ENCODE measurements at regions not wholly inside any gene's neighbourhood (a gene's known extent, or its start where the extent isn't known, plus 50 kb on each side); places are given as distances from the start of the nearest gene placed in this dataset.

GRCh38 chr13:107447591-107447990 is 767.7 kb downstream of the LIG4 start:
- Histone ChIP-seq H2AFZ (ENCODE audit: low read length) (no peak overlapping the region), H3K4me2 (ENCODE audit: low read length) (no peak overlapping the region), H3K4me3 (ENCODE audit: low read length) (no peak overlapping the region), H3K27me3 (ENCODE audit: low read length) (no peaks in the 10 kb centered on the region), H3K9me3 (ENCODE audit: low read length) (no peaks in the 10 kb centered on the region), H3K36me3 (ENCODE audit: low read depth, low read length) (no peaks in the 10 kb centered on the region), H3K9me2 (replicated peaks; ENCODE audit: low read length) (no peaks in the 10 kb centered on the region), H3F3A (ENCODE audit: low read length, unreplicated experiment) (no peaks in the 10 kb centered on the region), H3K9ac (ENCODE audit: low read length) (no peak overlapping the region), H4K20me1 (ENCODE audit: low read length) (no peaks in the 10 kb centered on the region), H3K27ac (ENCODE audit: low read length) (no peak overlapping the region), H3K4me1 (ENCODE audit: insufficient read depth, low read length) (peaks cover 4% of the 10 kb centered on the region; the same call in 1 of the 2 replicates), H3K79me2 (ENCODE audit: low read length) (no peaks in the 10 kb centered on the region)
- no TSS peak for BruUV-seq (replicated peaks)
- ChIA-PET CTCF (no interaction called here), POLR2A (ENCODE audit: unreplicated experiment) (no interaction called here)
- TF ChIP-seq EZH2phosphoT487 (IDR thresholded peaks at IDR 0.05; ENCODE audit: borderline replicate concordance, low read length) (no peak), CTCF (conservative IDR thresholded peaks at IDR 0.05; ENCODE audit: low read depth, low read length) (no peak), EZH2 (IDR thresholded peaks at IDR 0.05; ENCODE audit: low read length, unreplicated experiment) (no peak)
- ATAC-seq (no peak), DNase-seq (no peak)
- intact Hi-C loops (cut with micrococcal nuclease), result no loop called here

GRCh38 chr13:107441279-107441678 is 774.1 kb downstream of the LIG4 start:
- CTCF ChIA-PET, result no interaction called here
- Histone ChIP-seq H3K4me2 (ENCODE audit: low read length) (no peak overlapping the region), H3K79me2 (ENCODE audit: low read length) (no peaks in the 10 kb centered on the region), H3K4me1 (ENCODE audit: insufficient read depth, low read length) (no peaks in the 10 kb centered on the region), H3K9me3 (ENCODE audit: low read length) (no peaks in the 10 kb centered on the region), H3K36me3 (ENCODE audit: low read depth, low read length) (no peaks in the 10 kb centered on the region), H3K9me2 (replicated peaks; ENCODE audit: low read length) (no peaks in the 10 kb centered on the region), H3K27ac (ENCODE audit: low read length) (no peak overlapping the region), H3F3A (ENCODE audit: low read length, unreplicated experiment) (no peaks in the 10 kb centered on the region), H3K9ac (ENCODE audit: low read length) (no peak overlapping the region), H4K20me1 (ENCODE audit: low read length) (no peaks in the 10 kb centered on the region), H2AFZ (ENCODE audit: low read length) (no peak overlapping the region), H3K27me3 (ENCODE audit: low read length) (no peaks in the 10 kb centered on the region), H3K4me3 (ENCODE audit: low read length) (no peak overlapping the region)
- ATAC-seq (peak; percentile 38; the same call in 1 of the 2 replicates), DNase-seq (peak; percentile 25)
- TF ChIP-seq EZH2phosphoT487 (IDR thresholded peaks at IDR 0.05; ENCODE audit: borderline replicate concordance, low read length) (no peak), CTCF (conservative IDR thresholded peaks at IDR 0.05; ENCODE audit: low read depth, low read length) (no peak), EZH2 (IDR thresholded peaks at IDR 0.05; ENCODE audit: low read length, unreplicated experiment) (no peak)
- BruUV-seq (replicated peaks), result no TSS peak
- intact Hi-C loops (cut with micrococcal nuclease), result no loop called here
- POLR2A ChIA-PET (ENCODE audit: unreplicated experiment), result no interaction called here

- Histone ChIP-seq H4K20me1 (ENCODE audit: low read length) (no peaks in the 10 kb centered on the region), H3K27me3 (ENCODE audit: low read length) (no peaks in the 10 kb centered on the region), H3K27ac (ENCODE audit: low read length) (no peak overlapping the region), H2AFZ (ENCODE audit: low read length) (no peak overlapping the region), H3K36me3 (ENCODE audit: low read depth, low read length) (no peaks in the 10 kb centered on the region), H3K9ac (ENCODE audit: low read length) (no peak overlapping the region), H3K4me1 (ENCODE audit: insufficient read depth, low read length) (no peaks in the 10 kb centered on the region), H3F3A (ENCODE audit: low read length, unreplicated experiment) (no peaks in the 10 kb centered on the region), H3K4me3 (ENCODE audit: low read length) (no peak overlapping the region), H3K9me3 (ENCODE audit: low read length) (no peaks in the 10 kb centered on the region), H3K79me2 (ENCODE audit: low read length) (no peaks in the 10 kb centered on the region), H3K9me2 (replicated peaks; ENCODE audit: low read length) (no peaks in the 10 kb centered on the region), H3K4me2 (ENCODE audit: low read length) (no peak overlapping the region)
- POLR2A ChIA-PET (ENCODE audit: unreplicated experiment), result no interaction called here
- no TSS peak for BruUV-seq (replicated peaks)
- no peak for DNase-seq
- CTCF ChIA-PET, result no interaction called here
- no peak for ATAC-seq
- TF ChIP-seq EZH2phosphoT487 (IDR thresholded peaks at IDR 0.05; ENCODE audit: borderline replicate concordance, low read length) (no peak), CTCF (conservative IDR thresholded peaks at IDR 0.05; ENCODE audit: low read depth, low read length) (no peak), EZH2 (IDR thresholded peaks at IDR 0.05; ENCODE audit: low read length, unreplicated experiment) (no peak)
- intact Hi-C loops (cut with micrococcal nuclease), result no loop called here
Observed at GRCh38 chr13:107438251-107438650, 777.1 kb downstream of the LIG4 start.

Measured in PC-3 (cell line).